ENCODE measurements at regions not wholly inside any gene's neighbourhood (a gene's known extent, or its start where the extent isn't known, plus 50 kb on each side); places are given as distances from the start of the nearest gene placed in this dataset.
"Not testable (repeated sequence)": the region's sequence is repeated elsewhere in the genome, so short reads cannot be mapped to it uniquely, and the experiment has no call there.

- not testable (repeated sequence) for TF ChIP-seq CTCF, POLR2A (IDR thresholded peaks at IDR 0.05)
These were observed 108.4 kb upstream of the SHISA3 start for GRCh38 chr4:42288876-42289275.

All from vagina (tissue), 2 donors.